ENCODE measurements at regions not wholly inside any gene's neighbourhood (a gene's known extent, or its start where the extent isn't known, plus 50 kb on each side); places are given as distances from the start of the nearest gene placed in this dataset.

DNA sequence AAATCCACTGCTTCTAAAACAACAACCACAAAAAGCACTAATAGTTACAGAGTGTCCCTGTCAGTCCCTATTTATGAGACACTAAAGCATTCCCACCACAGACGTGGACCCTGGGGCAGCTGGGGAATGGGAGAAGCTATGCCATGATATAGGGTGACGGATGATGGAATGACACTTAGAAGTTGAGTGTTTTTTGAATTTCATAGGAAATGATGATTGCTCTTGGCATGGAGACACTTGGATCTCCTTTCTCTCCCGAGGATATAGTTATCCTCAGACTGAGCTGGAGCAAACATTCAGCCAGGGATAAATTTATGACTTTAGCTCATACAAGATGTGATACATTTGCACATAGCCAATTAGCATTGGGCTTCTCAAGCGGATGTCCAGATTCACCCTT lies 151.2 kb downstream of the EDN3 start (continued):
- TF ChIP-seq, protein P1, sequence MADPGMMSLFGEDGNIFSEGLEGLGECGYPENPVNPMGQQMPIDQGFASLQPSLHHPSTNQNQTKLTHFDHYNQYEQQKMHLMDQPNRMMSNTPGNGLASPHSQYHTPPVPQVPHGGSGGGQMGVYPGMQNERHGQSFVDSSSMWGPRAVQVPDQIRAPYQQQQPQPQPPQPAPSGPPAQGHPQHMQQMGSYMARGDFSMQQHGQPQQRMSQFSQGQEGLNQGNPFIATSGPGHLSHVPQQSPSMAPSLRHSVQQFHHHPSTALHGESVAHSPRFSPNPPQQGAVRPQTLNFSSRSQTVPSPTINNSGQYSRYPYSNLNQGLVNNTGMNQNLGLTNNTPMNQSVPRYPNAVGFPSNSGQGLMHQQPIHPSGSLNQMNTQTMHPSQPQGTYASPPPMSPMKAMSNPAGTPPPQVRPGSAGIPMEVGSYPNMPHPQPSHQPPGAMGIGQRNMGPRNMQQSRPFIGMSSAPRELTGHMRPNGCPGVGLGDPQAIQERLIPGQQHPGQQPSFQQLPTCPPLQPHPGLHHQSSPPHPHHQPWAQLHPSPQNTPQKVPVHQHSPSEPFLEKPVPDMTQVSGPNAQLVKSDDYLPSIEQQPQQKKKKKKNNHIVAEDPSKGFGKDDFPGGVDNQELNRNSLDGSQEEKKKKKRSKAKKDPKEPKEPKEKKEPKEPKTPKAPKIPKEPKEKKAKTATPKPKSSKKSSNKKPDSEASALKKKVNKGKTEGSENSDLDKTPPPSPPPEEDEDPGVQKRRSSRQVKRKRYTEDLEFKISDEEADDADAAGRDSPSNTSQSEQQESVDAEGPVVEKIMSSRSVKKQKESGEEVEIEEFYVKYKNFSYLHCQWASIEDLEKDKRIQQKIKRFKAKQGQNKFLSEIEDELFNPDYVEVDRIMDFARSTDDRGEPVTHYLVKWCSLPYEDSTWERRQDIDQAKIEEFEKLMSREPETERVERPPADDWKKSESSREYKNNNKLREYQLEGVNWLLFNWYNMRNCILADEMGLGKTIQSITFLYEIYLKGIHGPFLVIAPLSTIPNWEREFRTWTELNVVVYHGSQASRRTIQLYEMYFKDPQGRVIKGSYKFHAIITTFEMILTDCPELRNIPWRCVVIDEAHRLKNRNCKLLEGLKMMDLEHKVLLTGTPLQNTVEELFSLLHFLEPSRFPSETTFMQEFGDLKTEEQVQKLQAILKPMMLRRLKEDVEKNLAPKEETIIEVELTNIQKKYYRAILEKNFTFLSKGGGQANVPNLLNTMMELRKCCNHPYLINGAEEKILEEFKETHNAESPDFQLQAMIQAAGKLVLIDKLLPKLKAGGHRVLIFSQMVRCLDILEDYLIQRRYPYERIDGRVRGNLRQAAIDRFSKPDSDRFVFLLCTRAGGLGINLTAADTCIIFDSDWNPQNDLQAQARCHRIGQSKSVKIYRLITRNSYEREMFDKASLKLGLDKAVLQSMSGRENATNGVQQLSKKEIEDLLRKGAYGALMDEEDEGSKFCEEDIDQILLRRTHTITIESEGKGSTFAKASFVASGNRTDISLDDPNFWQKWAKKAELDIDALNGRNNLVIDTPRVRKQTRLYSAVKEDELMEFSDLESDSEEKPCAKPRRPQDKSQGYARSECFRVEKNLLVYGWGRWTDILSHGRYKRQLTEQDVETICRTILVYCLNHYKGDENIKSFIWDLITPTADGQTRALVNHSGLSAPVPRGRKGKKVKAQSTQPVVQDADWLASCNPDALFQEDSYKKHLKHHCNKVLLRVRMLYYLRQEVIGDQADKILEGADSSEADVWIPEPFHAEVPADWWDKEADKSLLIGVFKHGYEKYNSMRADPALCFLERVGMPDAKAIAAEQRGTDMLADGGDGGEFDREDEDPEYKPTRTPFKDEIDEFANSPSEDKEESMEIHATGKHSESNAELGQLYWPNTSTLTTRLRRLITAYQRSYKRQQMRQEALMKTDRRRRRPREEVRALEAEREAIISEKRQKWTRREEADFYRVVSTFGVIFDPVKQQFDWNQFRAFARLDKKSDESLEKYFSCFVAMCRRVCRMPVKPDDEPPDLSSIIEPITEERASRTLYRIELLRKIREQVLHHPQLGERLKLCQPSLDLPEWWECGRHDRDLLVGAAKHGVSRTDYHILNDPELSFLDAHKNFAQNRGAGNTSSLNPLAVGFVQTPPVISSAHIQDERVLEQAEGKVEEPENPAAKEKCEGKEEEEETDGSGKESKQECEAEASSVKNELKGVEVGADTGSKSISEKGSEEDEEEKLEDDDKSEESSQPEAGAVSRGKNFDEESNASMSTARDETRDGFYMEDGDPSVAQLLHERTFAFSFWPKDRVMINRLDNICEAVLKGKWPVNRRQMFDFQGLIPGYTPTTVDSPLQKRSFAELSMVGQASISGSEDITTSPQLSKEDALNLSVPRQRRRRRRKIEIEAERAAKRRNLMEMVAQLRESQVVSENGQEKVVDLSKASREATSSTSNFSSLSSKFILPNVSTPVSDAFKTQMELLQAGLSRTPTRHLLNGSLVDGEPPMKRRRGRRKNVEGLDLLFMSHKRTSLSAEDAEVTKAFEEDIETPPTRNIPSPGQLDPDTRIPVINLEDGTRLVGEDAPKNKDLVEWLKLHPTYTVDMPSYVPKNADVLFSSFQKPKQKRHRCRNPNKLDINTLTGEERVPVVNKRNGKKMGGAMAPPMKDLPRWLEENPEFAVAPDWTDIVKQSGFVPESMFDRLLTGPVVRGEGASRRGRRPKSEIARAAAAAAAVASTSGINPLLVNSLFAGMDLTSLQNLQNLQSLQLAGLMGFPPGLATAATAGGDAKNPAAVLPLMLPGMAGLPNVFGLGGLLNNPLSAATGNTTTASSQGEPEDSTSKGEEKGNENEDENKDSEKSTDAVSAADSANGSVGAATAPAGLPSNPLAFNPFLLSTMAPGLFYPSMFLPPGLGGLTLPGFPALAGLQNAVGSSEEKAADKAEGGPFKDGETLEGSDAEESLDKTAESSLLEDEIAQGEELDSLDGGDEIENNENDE (IDR thresholded peaks at IDR 0.05; ENCODE audit: insufficient replicate concordance, low read length): no peak
